ENCODE measurements at regions not wholly inside any gene's neighbourhood (a gene's known extent, or its start where the extent isn't known, plus 50 kb on each side); places are given as distances from the start of the nearest gene placed in this dataset.

DNA sequence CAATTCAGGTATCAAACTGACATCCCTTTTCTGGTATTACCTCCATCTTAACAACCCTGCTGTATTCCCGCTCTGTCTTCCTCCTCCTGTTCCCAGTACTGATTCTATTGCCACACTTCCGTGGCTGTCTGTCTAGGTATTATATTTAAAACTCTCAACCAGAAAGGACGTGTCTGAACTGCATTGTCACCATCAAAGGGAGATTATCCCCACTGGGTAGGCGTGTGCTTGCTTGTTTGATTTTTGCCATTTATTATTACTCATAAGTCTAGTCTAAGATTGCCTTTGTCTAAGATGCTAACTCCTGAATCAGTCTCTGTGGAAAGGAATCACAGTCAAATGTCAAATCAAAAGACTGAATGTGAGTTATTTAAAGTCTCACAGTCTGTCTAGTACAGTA lies 650.1 kb downstream of the KCNT2 start:
- no peaks in the 10 kb centered on the region for H3K36me3 ChIP-seq (ENCODE audit: insufficient read depth, low read length)

GRCh38 chr1:195956845-195957244 lies 651.4 kb downstream of the KCNT2 start:
- Histone ChIP-seq H3K9me3 (ENCODE audit: control insufficient read depth, insufficient read depth, low read length) (no peaks in the 10 kb centered on the region), H3K4me1 (ENCODE audit: insufficient read depth, low read length) (no peaks in the 10 kb centered on the region)

More for the DNA sequence above, 650.1 kb downstream of the KCNT2 start:
- Histone ChIP-seq H3K4me1 (ENCODE audit: insufficient read depth, low read length) (no peaks in the 10 kb centered on the region), H3K9ac (ENCODE audit: low read depth, low read length) (no peak overlapping the region), H3K9me3 (ENCODE audit: control insufficient read depth, insufficient read depth, low read length) (no peaks in the 10 kb centered on the region)

GRCh38 chr1:195954848-195955247 lies 653.4 kb downstream of the KCNT2 start:
- Histone ChIP-seq H3K36me3 (ENCODE audit: insufficient read depth, low read length) (no peaks in the 10 kb centered on the region), H3K4me1 (ENCODE audit: insufficient read depth, low read length) (no peaks in the 10 kb centered on the region), H3K9ac (ENCODE audit: low read depth, low read length) (no peak overlapping the region)

More at GRCh38 chr1:195956845-195957244, 651.4 kb downstream of the KCNT2 start:
- H3K36me3 ChIP-seq (ENCODE audit: insufficient read depth, low read length): no peaks in the 10 kb centered on the region
- H3K9ac ChIP-seq (ENCODE audit: low read depth, low read length): no peak overlapping the region

GRCh38 chr1:195951313-195951712 lies 656.9 kb downstream of the KCNT2 start:
- no peaks in the 10 kb centered on the region for H3K9me3 ChIP-seq (ENCODE audit: control insufficient read depth, insufficient read depth, low read length)
- no peak overlapping the region for H3K9ac ChIP-seq (ENCODE audit: low read depth, low read length)
- H3K4me1 ChIP-seq (ENCODE audit: insufficient read depth, low read length): no peaks in the 10 kb centered on the region
- no peaks in the 10 kb centered on the region for H3K36me3 ChIP-seq (ENCODE audit: insufficient read depth, low read length)

More at GRCh38 chr1:195954848-195955247, 653.4 kb downstream of the KCNT2 start:
- no peaks in the 10 kb centered on the region for H3K9me3 ChIP-seq (ENCODE audit: control insufficient read depth, insufficient read depth, low read length)

- no peaks in the 10 kb centered on the region for H3K9me3 ChIP-seq (ENCODE audit: control insufficient read depth, insufficient read depth, low read length)
- no peak overlapping the region for H3K9ac ChIP-seq (ENCODE audit: low read depth, low read length)
Observed at GRCh38 chr1:195948123-195948895, 659.9 kb downstream of the KCNT2 start.

GRCh38 chr1:195946500-195946899 lies 661.7 kb downstream of the KCNT2 start:
- Histone ChIP-seq H3K9me3 (ENCODE audit: control insufficient read depth, insufficient read depth, low read length) (no peaks in the 10 kb centered on the region), H3K4me1 (ENCODE audit: insufficient read depth, low read length) (no peaks in the 10 kb centered on the region), H3K36me3 (ENCODE audit: insufficient read depth, low read length) (no peaks in the 10 kb centered on the region), H3K9ac (ENCODE audit: low read depth, low read length) (no peak overlapping the region)

More at GRCh38 chr1:195948123-195948895, 659.9 kb downstream of the KCNT2 start:
- no peaks in the 10 kb centered on the region for H3K36me3 ChIP-seq (ENCODE audit: insufficient read depth, low read length)
- no peaks in the 10 kb centered on the region for H3K4me1 ChIP-seq (ENCODE audit: insufficient read depth, low read length)

- no peaks in the 10 kb centered on the region for H3K9me3 ChIP-seq (ENCODE audit: control insufficient read depth, insufficient read depth, low read length)
- H3K9ac ChIP-seq (ENCODE audit: low read depth, low read length): no peak overlapping the region
- H3K4me1 ChIP-seq (ENCODE audit: insufficient read depth, low read length): no peaks in the 10 kb centered on the region
- H3K36me3 ChIP-seq (ENCODE audit: insufficient read depth, low read length): no peaks in the 10 kb centered on the region
Observed at GRCh38 chr1:195941795-195942194, 666.4 kb downstream of the KCNT2 start.

- no peaks in the 10 kb centered on the region for H3K36me3 ChIP-seq (ENCODE audit: insufficient read depth, low read length)
- no peaks in the 10 kb centered on the region for H3K9me3 ChIP-seq (ENCODE audit: control insufficient read depth, insufficient read depth, low read length)
- H3K9ac ChIP-seq (ENCODE audit: low read depth, low read length): no peak overlapping the region
- no peaks in the 10 kb centered on the region for H3K4me1 ChIP-seq (ENCODE audit: insufficient read depth, low read length)
Observed at GRCh38 chr1:195941314-195941713, 666.9 kb downstream of the KCNT2 start.

GRCh38 chr1:195939844-195940243 lies 668.4 kb downstream of the KCNT2 start:
- Histone ChIP-seq H3K9me3 (ENCODE audit: control insufficient read depth, insufficient read depth, low read length) (no peaks in the 10 kb centered on the region), H3K4me1 (ENCODE audit: insufficient read depth, low read length) (no peaks in the 10 kb centered on the region), H3K36me3 (ENCODE audit: insufficient read depth, low read length) (no peaks in the 10 kb centered on the region), H3K9ac (ENCODE audit: low read depth, low read length) (no peak overlapping the region; the same call in 1 of the 2 replicates)

- Histone ChIP-seq H3K9me3 (ENCODE audit: control insufficient read depth, insufficient read depth, low read length) (no peaks in the 10 kb centered on the region; the same call in 1 of the 2 replicates), H3K36me3 (ENCODE audit: insufficient read depth, low read length) (no peaks in the 10 kb centered on the region), H3K9ac (ENCODE audit: low read depth, low read length) (no peak overlapping the region)
Observed at GRCh38 chr1:195934817-195935553, 673.3 kb downstream of the KCNT2 start.

DNA sequence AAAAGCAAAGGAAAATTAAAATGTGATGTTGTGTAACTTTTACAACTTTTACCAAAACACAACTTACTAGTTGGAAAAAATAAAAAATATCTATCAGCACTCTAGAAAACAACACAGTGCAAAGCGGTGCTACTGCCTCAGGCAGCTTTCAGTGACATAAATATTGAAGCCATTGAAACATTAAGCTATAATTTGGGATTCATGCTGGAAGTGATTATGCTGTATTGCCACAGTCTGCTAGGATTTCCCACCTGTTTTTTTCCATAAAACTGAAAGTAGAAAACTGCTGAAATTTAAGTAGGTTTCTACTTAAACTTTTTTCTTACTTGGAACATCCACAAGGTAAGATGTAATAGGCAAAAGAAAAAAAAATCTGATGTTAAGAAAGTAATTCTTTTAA lies 674.4 kb downstream of the KCNT2 start:
- no peaks in the 10 kb centered on the region; the same call in 1 of the 2 replicates for H3K9me3 ChIP-seq (ENCODE audit: control insufficient read depth, insufficient read depth, low read length)
- H3K36me3 ChIP-seq (ENCODE audit: insufficient read depth, low read length): no peaks in the 10 kb centered on the region
- H3K9ac ChIP-seq (ENCODE audit: low read depth, low read length): no peak overlapping the region
- H3K4me1 ChIP-seq (ENCODE audit: insufficient read depth, low read length): no peaks in the 10 kb centered on the region

More at GRCh38 chr1:195934817-195935553, 673.3 kb downstream of the KCNT2 start:
- no peaks in the 10 kb centered on the region for H3K4me1 ChIP-seq (ENCODE audit: insufficient read depth, low read length)

DNA sequence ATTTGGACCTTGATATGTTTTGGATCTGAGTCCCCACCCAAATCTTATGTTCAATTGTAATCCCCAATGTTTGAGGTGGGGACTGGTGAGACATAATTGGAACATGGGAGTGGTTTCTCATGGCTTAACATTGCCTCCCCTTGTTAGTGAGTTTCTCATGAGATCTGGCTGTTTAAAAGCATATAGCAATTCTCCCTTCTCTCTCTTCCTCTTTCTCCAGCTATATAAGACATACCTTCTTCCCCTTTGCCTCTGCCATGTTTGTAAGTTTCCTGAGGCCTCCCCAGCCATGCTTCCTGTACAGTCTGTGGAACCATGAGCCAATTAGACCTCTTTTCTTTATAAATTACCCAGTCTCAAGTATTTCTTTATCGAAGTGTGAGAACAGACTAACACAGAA lies 692.4 kb downstream of the KCNT2 start:
- Histone ChIP-seq H3K9me3 (ENCODE audit: control insufficient read depth, insufficient read depth, low read length) (no peaks in the 10 kb centered on the region; the same call in 1 of the 2 replicates), H3K4me1 (ENCODE audit: insufficient read depth, low read length) (no peaks in the 10 kb centered on the region), H3K9ac (ENCODE audit: low read depth, low read length) (no peak overlapping the region), H3K36me3 (ENCODE audit: insufficient read depth, low read length) (no peaks in the 10 kb centered on the region)

DNA sequence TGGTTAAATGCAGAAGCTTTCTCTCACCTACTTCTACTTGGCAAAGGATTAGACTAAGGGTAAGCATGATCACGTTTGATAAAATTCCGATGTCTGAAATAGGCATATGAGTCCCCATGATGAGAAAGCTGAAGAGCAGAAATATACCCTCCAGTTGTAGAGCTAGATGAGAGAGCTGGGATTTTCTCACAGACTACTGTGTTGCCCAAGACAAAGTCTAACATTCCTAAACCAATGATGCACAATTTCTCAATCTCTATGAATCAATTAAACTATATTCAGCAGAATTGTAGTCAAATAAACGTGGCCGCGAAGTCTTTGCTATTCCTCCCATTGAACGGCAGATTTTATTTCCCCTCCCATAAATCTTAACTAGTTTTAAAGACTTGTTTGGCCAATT lies 699.2 kb downstream of the KCNT2 start:
- H3K9ac ChIP-seq (ENCODE audit: low read depth, low read length): no peak overlapping the region
- no peaks in the 10 kb centered on the region for H3K4me1 ChIP-seq (ENCODE audit: insufficient read depth, low read length)
- no peaks in the 10 kb centered on the region for H3K36me3 ChIP-seq (ENCODE audit: insufficient read depth, low read length)
- H3K9me3 ChIP-seq (ENCODE audit: control insufficient read depth, insufficient read depth, low read length): no peaks in the 10 kb centered on the region

GRCh38 chr1:195908121-195908520 lies 700.1 kb downstream of the KCNT2 start:
- Histone ChIP-seq H3K36me3 (ENCODE audit: insufficient read depth, low read length) (no peaks in the 10 kb centered on the region), H3K4me1 (ENCODE audit: insufficient read depth, low read length) (no peaks in the 10 kb centered on the region), H3K9ac (ENCODE audit: low read depth, low read length) (no peak overlapping the region), H3K9me3 (ENCODE audit: control insufficient read depth, insufficient read depth, low read length) (no peaks in the 10 kb centered on the region)

DNA sequence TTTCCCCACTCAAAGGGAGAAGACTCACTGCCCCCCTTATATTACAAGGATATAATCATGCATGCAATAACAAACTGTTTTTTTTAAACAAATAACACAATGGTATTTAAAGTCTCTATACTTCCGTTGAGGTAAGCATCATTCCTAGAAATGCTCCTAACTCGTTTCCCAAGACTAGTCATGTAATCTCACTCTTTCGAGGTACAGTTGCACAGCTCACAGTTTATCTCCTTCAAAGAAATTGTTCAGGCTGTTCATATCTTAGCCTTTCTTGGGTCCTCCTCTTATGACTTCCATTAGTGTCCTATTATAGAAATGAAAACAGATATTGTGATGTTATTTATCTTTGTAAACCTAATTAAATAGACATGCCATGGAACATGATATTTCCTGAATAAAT lies 705.0 kb downstream of the KCNT2 start:
- no peaks in the 10 kb centered on the region for H3K9me3 ChIP-seq (ENCODE audit: control insufficient read depth, insufficient read depth, low read length)
- H3K36me3 ChIP-seq (ENCODE audit: insufficient read depth, low read length): no peaks in the 10 kb centered on the region
- H3K9ac ChIP-seq (ENCODE audit: low read depth, low read length): no peak overlapping the region
- no peaks in the 10 kb centered on the region for H3K4me1 ChIP-seq (ENCODE audit: insufficient read depth, low read length)
